C4-2B (cell line): ENCODE measurements at regions not wholly inside any gene's neighbourhood (a gene's known extent, or its start where the extent isn't known, plus 50 kb on each side); places are given as distances from the start of the nearest gene placed in this dataset.

Source experiments
- CTCF ChIP-seq: fragments of 450-650 bp; conservative IDR thresholded peaks from 2 replicates; pipeline ENCODE4 v1.5.1; 2017; ENCODE audit warnings: mild to moderate bottlenecking
- ZFX ChIP-seq: fragments of 450-650 bp; IDR thresholded peaks from 2 replicates; pipeline ENCODE4 v1.6.1; 2017

GRCh38 chr7:145520284-145520683 lies 596.3 kb upstream of the CNTNAP2 start:
- TF ChIP-seq CTCF (no peak), ZFX (no peak)
